ENCODE measurements at regions not wholly inside any gene's neighbourhood (a gene's known extent, or its start where the extent isn't known, plus 50 kb on each side); places are given as distances from the start of the nearest gene placed in this dataset.

GRCh38 chr6:17013701-17014100 is 88.1 kb upstream of the STMND1 start:
- H3K36me3 Mint-ChIP-seq (ENCODE audit: low read depth): no peaks in the 10 kb centered on the region
- no peak overlapping the region for H3K4me3 Mint-ChIP-seq (ENCODE audit: unreplicated experiment)
- TF ChIP-seq CTCF (IDR thresholded peaks at IDR 0.05): peak; percentile 7
- H3K9me3 Mint-ChIP-seq (ENCODE audit: low read depth): peaks cover 14% of the 10 kb centered on the region
- no peaks in the 10 kb centered on the region for H3K27me3 Mint-ChIP-seq (ENCODE audit: low read depth)
- H3K27ac Mint-ChIP-seq (ENCODE audit: unreplicated experiment): peak overlapping the region; percentile 90
- peaks cover 11% of the 10 kb centered on the region for H3K4me1 Mint-ChIP-seq (ENCODE audit: low read depth)
- DNase-seq (ENCODE audit: low spot score): no peak

- Mint-ChIP-seq H3K4me3 (ENCODE audit: unreplicated experiment) (no peak overlapping the region), H3K27ac (ENCODE audit: unreplicated experiment) (no peak overlapping the region)
- no peak for DNase-seq (ENCODE audit: low spot score)
Measured at GRCh38 chr6:17012421-17013225, 89.2 kb upstream of the STMND1 start.

GRCh38 chr6:17011985-17012384 is 89.9 kb upstream of the STMND1 start:
- TF ChIP-seq CTCF (IDR thresholded peaks at IDR 0.05): no peak
- H3K27me3 Mint-ChIP-seq (ENCODE audit: low read depth): no peaks in the 10 kb centered on the region
- H3K36me3 Mint-ChIP-seq (ENCODE audit: low read depth): peaks cover 4% of the 10 kb centered on the region
- no peak overlapping the region for H3K4me3 Mint-ChIP-seq (ENCODE audit: unreplicated experiment)
- peaks cover 26% of the 10 kb centered on the region for H3K9me3 Mint-ChIP-seq (ENCODE audit: low read depth)
- DNase-seq (ENCODE audit: low spot score): no peak
- H3K4me1 Mint-ChIP-seq (ENCODE audit: low read depth): peaks cover 11% of the 10 kb centered on the region
- no peak overlapping the region for H3K27ac Mint-ChIP-seq (ENCODE audit: unreplicated experiment)

More at GRCh38 chr6:17012421-17013225, 89.2 kb upstream of the STMND1 start:
- peaks cover 4% of the 10 kb centered on the region for H3K36me3 Mint-ChIP-seq (ENCODE audit: low read depth)
- peaks cover 25% of the 10 kb centered on the region for H3K9me3 Mint-ChIP-seq (ENCODE audit: low read depth)
- peak; percentile 75 for TF ChIP-seq CTCF (IDR thresholded peaks at IDR 0.05)
- H3K4me1 Mint-ChIP-seq (ENCODE audit: low read depth): peaks cover 11% of the 10 kb centered on the region
- no peaks in the 10 kb centered on the region for H3K27me3 Mint-ChIP-seq (ENCODE audit: low read depth)

GRCh38 chr6:17007749-17008148 is 94.1 kb upstream of the STMND1 start:
- no peak overlapping the region for H3K4me3 Mint-ChIP-seq (ENCODE audit: unreplicated experiment)
- no peaks in the 10 kb centered on the region for H3K4me1 Mint-ChIP-seq (ENCODE audit: low read depth)
- DNase-seq (ENCODE audit: low spot score): no peak
- H3K27ac Mint-ChIP-seq (ENCODE audit: unreplicated experiment): no peak overlapping the region
- peaks cover 4% of the 10 kb centered on the region for H3K36me3 Mint-ChIP-seq (ENCODE audit: low read depth)
- H3K27me3 Mint-ChIP-seq (ENCODE audit: low read depth): no peaks in the 10 kb centered on the region
- peaks cover 16% of the 10 kb centered on the region for H3K9me3 Mint-ChIP-seq (ENCODE audit: low read depth)
- no peak for TF ChIP-seq CTCF (IDR thresholded peaks at IDR 0.05)

DNA sequence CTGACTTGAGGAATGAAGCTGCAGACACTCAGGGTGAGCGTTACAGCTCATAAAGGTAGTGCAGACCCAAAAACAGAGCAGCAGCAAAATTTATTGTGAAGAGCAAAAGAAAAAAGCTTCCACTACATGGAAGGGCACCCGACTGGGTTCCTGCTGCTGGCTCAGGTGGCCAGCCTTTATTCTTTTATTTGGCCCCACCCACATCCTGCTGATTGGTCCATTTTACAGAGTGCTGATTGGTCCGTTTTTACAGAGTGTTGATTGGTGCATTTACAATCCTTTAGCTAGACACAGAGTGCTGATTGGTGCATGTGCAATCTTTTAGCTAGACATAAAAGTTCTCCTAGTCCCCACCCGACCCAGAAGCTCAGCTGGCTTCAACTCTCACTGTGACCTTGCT is 95.3 kb upstream of the STMND1 start:
- peaks cover 16% of the 10 kb centered on the region for H3K9me3 Mint-ChIP-seq (ENCODE audit: low read depth)
- no peak for TF ChIP-seq CTCF (IDR thresholded peaks at IDR 0.05)
- H3K27ac Mint-ChIP-seq (ENCODE audit: unreplicated experiment): no peak overlapping the region
- peaks cover 4% of the 10 kb centered on the region for H3K36me3 Mint-ChIP-seq (ENCODE audit: low read depth)
- DNase-seq (ENCODE audit: low spot score): no peak
- no peaks in the 10 kb centered on the region for H3K27me3 Mint-ChIP-seq (ENCODE audit: low read depth)
- H3K4me1 Mint-ChIP-seq (ENCODE audit: low read depth): no peaks in the 10 kb centered on the region
- no peak overlapping the region for H3K4me3 Mint-ChIP-seq (ENCODE audit: unreplicated experiment)

Data from chondrocyte (in vitro differentiated cells).